ENCODE measurements at regions not wholly inside any gene's neighbourhood (a gene's known extent, or its start where the extent isn't known, plus 50 kb on each side); places are given as distances from the start of the nearest gene placed in this dataset.

- DNase-seq = no peak
- WGBS, 2 donors = 69% methylated on average over 3 of the region's 3 CpGs
- ATAC-seq = no peak
Observed at GRCh38 chr5:105530716-105531261, 1968.2 kb upstream of the NUDT12 start.

GRCh38 chr5:105529851-105530250, 1967.3 kb upstream of the NUDT12 start:
- intact Hi-C loops (cut with DNase I) = loop anchor here in 1 of 10 donors (5.0 kb wide), 1 partner anchor 1662 kb away; no protein-coding TSS in a partner anchor
- H3K9me3 ChIP-seq = peaks cover 0 to 54% (median 0%) of the 10 kb centered on the region in 11 donors
- H3K27ac ChIP-seq = no peak overlapping the region
- DNase-seq (no peak), ATAC-seq (no peak)
- no peak overlapping the region for H3K4me3 ChIP-seq
- WGBS, 2 donors = 58 to 60% methylated on average over 5 of the region's 5 CpGs
- H3K36me3 ChIP-seq = no peaks in the 10 kb centered on the region
- TF ChIP-seq CTCF (IDR thresholded peaks at IDR 0.05) = no peak
- H3K27me3 ChIP-seq = no peaks in the 10 kb centered on the region
- H3K4me1 ChIP-seq = no peaks in the 10 kb centered on the region

More at GRCh38 chr5:105530716-105531261, 1968.2 kb upstream of the NUDT12 start:
- Histone ChIP-seq H3K27ac (no peak overlapping the region), H3K4me3 (no peak overlapping the region), H3K36me3 (no peaks in the 10 kb centered on the region), H3K9me3 (peaks cover 0 to 45% (median 0%) of the 10 kb centered on the region in 11 donors), H3K27me3 (no peaks in the 10 kb centered on the region), H3K4me1 (no peaks in the 10 kb centered on the region)
- TF ChIP-seq CTCF (IDR thresholded peaks at IDR 0.05) = no peak
- intact Hi-C loops (cut with DNase I) = no loop called here

GRCh38 chr5:105508519-105508918, 1945.9 kb upstream of the NUDT12 start:
- intact Hi-C loops (cut with DNase I) = no loop called here
- no peak for ATAC-seq

GRCh38 chr5:105506692-105507277, 1944.2 kb upstream of the NUDT12 start:
- H3K4me1 ChIP-seq = no peaks in the 10 kb centered on the region
- no peak overlapping the region for H3K4me3 ChIP-seq
- TF ChIP-seq CTCF (IDR thresholded peaks at IDR 0.05) = peak in 3 of 9 donors; percentile 3 to 22 (median 7)
- H3K36me3 ChIP-seq = no peaks in the 10 kb centered on the region
- WGBS, 2 donors = 42 to 45% methylated on average over 2 of the region's 2 CpGs
- H3K9me3 ChIP-seq = no peaks in the 10 kb centered on the region
- DNase-seq (no peak), ATAC-seq (no peak)
- no peaks in the 10 kb centered on the region for H3K27me3 ChIP-seq
- H3K27ac ChIP-seq = no peak overlapping the region
- intact Hi-C loops (cut with DNase I) = no loop called here

More at GRCh38 chr5:105508519-105508918, 1945.9 kb upstream of the NUDT12 start:
- no peaks in the 10 kb centered on the region for H3K36me3 ChIP-seq
- no peak overlapping the region for H3K4me3 ChIP-seq
- H3K9me3 ChIP-seq = peaks cover 0 to 4% (median 0%) of the 10 kb centered on the region in 11 donors
- 62 to 64% methylated on average over 2 of the region's 2 CpGs for WGBS, 2 donors
- no peak for TF ChIP-seq CTCF (IDR thresholded peaks at IDR 0.05)
- no peaks in the 10 kb centered on the region for H3K4me1 ChIP-seq
- DNase-seq = no peak
- H3K27ac ChIP-seq = no peak overlapping the region
- no peaks in the 10 kb centered on the region for H3K27me3 ChIP-seq
